GM21367 (cell line): ENCODE measurements at regions not wholly inside any gene's neighbourhood (a gene's known extent, or its start where the extent isn't known, plus 50 kb on each side); places are given as distances from the start of the nearest gene placed in this dataset.

Experiments used
- ATAC-seq: cut with Tn5 transposase; IDR thresholded peaks from one replicate; pipeline ENCODE4 v1.9.1; 2021; ENCODE audit not compliant: unreplicated experiment

DNA sequence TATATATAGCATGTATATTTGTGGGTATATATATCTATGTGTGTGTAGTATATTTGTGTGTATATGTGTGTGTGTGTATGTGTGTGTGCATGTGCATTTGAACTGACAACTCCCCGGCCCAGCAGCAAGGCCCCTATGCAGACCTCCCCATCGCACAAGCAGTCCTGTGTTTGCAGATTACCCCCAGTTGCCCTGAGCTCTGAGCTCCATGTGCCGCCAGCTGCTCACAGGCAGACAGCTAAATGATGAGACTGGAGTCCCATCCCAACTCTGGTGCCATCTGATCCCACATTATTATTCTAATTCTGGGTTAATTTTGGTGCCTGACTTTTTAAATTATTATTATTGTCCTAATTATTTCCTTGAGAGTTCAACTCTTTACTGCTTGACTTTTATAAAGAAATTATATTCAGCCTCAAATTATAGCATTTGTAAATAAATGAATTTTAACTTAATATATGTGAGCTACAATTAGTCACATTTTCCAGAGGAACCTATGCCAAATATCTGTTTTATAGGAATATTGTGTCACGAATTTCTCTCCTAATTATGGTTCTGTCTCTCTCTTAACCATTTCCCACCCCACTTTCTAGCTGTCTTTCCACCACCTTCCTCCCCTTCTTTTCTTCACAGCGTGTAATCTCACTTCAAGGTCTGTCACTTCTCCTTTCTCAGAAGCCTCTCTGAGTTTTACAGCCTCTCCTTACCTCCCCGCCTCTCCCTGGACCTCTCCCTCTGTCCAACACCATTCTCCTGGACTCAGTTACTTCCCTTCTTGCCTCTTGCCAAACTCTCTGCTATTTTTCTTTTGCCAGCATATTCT lies 90.6 kb upstream of the SYNDIG1 start:
- no peak for ATAC-seq

GRCh38 chr20:24376311-24377099 lies 92.9 kb upstream of the SYNDIG1 start:
- no peak for ATAC-seq

DNA sequence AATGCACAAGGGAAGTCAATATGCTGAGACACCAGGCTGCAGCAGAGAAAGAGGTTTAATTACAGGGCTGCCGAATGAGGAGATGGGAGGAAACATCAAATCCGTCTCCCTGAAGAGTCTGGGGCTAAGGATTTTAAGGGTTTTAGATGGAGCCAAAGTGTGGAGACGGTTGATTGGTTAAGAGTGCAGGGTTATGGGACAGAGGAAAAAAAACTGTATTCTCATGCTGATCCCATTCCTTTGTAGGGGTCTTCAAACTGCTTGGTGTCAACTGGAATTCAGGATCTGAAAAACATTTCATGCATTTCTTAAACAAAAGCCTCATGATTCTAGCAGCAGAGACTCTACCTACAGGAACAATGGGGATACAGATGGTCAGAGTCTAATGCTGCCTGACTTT lies 96.1 kb upstream of the SYNDIG1 start:
- ATAC-seq = no peak

DNA sequence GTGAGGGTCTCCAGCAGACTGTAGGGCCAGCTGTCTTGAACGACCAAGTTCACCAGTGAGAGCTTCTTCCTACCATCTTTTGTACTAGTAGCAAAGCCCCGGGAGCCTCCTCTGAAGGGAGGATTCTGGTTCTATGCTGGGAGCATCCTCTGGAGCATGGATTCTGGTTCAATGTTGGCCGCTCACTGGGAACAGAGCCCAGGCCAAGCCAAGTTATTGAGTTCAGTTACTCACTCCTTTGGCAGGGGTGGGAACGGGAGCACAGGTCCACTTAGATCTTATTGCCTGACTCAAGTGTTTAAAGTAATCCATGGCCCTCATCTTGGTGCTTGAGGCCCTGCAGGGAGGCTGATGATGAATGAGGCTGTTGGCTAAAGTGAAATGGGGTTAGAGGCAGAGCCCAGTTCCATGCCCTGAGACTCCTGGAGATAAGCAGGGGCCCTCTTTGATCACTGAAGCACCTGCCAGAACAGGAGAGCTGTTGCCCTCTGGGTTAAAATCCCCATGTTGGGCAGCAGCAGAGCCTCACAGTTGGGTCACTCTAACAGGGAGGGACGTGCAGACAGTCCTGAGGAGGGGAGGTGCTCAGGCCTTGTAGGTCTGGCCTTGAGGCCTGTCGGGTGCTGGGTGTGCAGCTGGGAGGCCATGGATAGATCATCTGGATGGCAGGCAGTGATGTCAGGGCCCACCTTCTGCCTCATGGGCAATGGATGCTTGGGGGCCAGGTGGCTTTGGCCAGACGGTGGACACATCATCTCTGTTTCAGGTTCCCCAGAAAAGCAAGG lies 98.3 kb upstream of the SYNDIG1 start:
- no peak for ATAC-seq

GRCh38 chr20:24370249-24370648 lies 99.2 kb upstream of the SYNDIG1 start:
- ATAC-seq = no peak

GRCh38 chr20:24368253-24368652 lies 101.2 kb upstream of the SYNDIG1 start:
- ATAC-seq = no peak

- no peak for ATAC-seq
Observed at GRCh38 chr20:24366336-24367004, 103.0 kb upstream of the SYNDIG1 start.

DNA sequence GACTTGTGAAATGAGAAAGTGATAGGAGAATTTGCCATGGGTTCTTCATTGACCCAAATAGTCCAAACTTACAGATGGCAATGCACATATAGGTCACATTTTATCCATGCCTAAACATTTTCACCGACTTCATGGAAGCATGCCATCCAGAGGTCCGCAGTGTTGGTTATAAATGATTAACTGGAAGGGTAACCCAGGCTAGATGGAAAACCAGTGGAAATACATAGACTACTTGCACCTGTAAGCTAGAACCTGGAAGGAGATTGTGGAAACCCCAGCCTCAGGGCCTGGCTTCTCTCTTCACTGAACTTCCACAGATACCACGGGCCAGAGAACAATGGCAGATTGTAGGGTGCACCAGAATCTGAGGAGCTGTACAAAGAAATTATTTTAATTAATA lies 103.8 kb upstream of the SYNDIG1 start:
- ATAC-seq = no peak

GRCh38 chr20:24364482-24364881 lies 104.9 kb upstream of the SYNDIG1 start:
- no peak for ATAC-seq

- no peak for ATAC-seq
Observed at GRCh38 chr20:24363031-24363430, 106.4 kb upstream of the SYNDIG1 start.

DNA sequence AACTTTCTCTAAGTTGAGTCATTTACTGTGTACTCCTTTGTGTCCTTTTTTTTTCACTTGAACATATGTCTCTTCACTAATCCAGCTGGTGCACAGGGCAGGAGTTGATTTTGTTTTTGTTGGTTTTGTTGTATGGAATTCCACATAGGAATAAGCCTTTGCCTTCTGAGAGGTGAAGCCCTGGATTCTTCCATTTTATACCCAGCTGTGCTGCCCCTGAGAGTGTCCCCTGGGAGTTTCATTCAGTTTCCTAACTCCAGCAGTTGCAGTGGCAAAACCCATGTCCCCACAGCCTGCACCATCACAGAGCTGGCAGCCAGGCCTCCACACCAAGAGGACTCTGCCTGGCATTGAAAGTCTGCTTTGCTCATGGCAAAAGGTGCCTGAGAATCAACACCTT lies 107.3 kb upstream of the SYNDIG1 start:
- no peak for ATAC-seq

GRCh38 chr20:24361541-24361940 lies 107.9 kb upstream of the SYNDIG1 start:
- ATAC-seq = no peak

GRCh38 chr20:24360531-24360930 lies 108.9 kb upstream of the SYNDIG1 start:
- ATAC-seq = no peak

GRCh38 chr20:24359321-24360027 lies 110.0 kb upstream of the SYNDIG1 start:
- ATAC-seq = no peak

- no peak for ATAC-seq
Observed at GRCh38 chr20:24357931-24358330, 111.5 kb upstream of the SYNDIG1 start.

DNA sequence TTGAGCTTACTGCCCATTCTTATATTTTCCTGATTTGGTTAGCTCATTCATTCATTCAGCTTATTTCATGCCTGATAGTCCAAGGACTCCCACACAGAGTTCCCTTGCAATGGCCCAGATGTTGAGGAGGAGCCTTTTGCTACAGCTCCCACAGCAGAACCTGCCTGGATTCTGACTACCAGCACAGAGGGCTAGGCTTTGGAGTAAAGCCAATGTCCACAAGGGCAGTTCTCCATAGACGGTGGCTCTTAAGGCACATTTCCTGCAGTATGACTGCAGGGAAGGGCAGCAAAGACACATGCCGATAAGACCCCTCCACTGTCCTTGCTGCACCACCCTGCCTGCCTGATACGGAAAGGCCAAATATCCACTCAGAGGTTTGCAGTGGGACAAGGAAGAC lies 112.3 kb upstream of the SYNDIG1 start:
- no peak for ATAC-seq

GRCh38 chr20:24353135-24353690 lies 116.2 kb upstream of the SYNDIG1 start:
- no peak for ATAC-seq

DNA sequence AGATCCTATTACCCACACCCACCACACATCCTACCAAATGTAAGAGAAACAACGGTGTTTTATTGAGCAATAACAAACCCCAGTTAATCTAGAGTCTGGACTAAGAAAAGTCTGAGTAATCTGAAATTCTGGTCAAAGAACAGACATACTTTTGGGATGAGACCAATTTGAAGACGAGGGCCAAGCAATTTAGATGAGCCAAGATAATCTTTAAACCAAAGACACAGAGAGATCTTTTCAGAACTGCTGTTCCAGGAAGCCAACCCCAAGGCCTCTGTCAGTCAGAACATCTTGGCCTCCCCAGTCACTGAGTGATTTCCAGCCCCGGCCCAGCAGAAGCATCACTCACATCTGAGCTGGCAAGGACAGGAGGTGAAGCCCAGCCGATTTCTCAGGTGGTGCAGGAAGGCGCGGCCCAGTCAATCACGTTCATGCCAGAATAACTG lies 118.5 kb upstream of the SYNDIG1 start:
- ATAC-seq = no peak

DNA sequence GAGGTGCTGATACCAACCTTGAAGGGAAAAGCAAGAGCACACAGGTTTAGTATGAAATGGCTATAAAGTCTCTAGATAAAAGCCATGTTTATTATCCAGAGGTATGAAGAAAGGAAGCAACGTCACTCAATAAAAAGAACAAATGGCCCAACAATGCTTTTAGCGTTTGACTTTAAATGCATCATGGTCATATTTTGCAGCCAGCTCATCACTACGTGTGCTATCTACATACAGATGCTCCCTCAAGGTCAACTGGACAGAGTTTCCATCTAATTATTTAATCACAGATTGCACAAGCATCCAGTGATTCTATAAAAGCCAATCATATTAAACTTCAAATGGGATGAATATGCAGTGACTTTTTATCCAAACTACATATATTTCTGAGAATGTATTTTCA lies 127.6 kb upstream of the SYNDIG1 start:
- no peak for ATAC-seq

DNA sequence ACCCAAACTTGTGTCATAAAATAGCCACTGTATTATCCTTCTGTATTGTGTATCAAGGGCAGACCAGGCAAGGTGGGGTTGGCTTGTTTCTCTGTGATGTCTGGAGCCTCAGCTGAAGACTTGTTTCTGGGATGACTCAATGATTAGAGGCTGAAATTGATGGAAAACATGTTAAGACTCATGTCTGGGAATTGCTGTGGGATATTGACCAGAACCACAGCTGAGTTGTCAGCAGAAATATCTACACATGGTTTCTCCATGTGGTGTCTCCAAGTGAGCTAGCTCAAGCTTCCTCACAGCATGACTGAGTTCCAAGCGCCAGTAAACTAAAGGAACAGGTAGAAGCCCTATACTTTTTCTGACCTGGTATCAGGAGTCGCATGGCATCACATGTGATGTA lies 128.5 kb upstream of the SYNDIG1 start:
- ATAC-seq = no peak
